G401 (cell line): ENCODE measurements at regions not wholly inside any gene's neighbourhood (a gene's known extent, or its start where the extent isn't known, plus 50 kb on each side); places are given as distances from the start of the nearest gene placed in this dataset.

ENCODE experiments used
- DNase-seq: peaks from one replicate; pipeline ENCODE4 v3.0.0-alpha.2; 2015; ENCODE audit warnings: low spot score
- in situ Hi-C: cut with HindIII; loops from 2 replicates; pipeline ENCODE4 v1.10.0; 2016; ENCODE audit warnings: low sequenced_read_pairs, mixed read lengths

- in situ Hi-C loops: no loop called here
- DNase-seq: no peak
Measured at GRCh38 chr1:234681065-234681464, 71.1 kb upstream of the IRF2BP2 start.

GRCh38 chr1:234680331-234680904 is 70.4 kb upstream of the IRF2BP2 start:
- DNase-seq: no peak
- in situ Hi-C loops: no loop called here

DNA sequence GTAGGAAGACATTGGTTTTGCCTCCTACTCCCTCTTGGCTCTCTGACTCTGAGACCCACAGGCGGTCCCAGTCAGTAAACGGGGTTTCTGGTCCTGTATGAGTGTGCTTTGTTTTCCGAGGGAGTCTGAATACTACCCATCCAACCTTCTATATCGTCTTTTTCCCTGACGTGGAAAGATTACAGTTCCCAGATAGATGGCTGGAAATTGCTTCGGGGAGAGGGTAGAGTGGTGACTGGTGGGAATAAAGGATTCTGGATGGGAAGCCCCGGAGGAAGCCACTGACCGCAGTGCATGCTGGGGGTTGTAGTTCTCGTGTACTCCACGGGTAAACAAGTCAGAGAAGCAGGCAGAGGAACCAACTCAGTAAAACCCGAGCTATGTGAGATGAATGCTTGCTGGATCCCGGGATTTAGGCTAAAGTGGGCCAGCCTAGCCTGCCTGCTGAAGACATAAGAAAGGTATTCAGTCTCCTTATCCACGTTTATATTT is 66.2 kb upstream of the IRF2BP2 start:
- in situ Hi-C loops: no loop called here
- peak; percentile 93 for DNase-seq

- in situ Hi-C loops: no loop called here
- DNase-seq: no peak
Measured at GRCh38 chr1:234675572-234675971, 65.6 kb upstream of the IRF2BP2 start.

GRCh38 chr1:234675006-234675405 is 65.0 kb upstream of the IRF2BP2 start:
- in situ Hi-C loops: no loop called here
- DNase-seq: no peak

- no peak for DNase-seq
- in situ Hi-C loops: no loop called here
Measured at GRCh38 chr1:234674218-234674815, 64.3 kb upstream of the IRF2BP2 start.

- in situ Hi-C loops: no loop called here
- DNase-seq: no peak
Measured at GRCh38 chr1:234672349-234673135, 62.6 kb upstream of the IRF2BP2 start.

DNA sequence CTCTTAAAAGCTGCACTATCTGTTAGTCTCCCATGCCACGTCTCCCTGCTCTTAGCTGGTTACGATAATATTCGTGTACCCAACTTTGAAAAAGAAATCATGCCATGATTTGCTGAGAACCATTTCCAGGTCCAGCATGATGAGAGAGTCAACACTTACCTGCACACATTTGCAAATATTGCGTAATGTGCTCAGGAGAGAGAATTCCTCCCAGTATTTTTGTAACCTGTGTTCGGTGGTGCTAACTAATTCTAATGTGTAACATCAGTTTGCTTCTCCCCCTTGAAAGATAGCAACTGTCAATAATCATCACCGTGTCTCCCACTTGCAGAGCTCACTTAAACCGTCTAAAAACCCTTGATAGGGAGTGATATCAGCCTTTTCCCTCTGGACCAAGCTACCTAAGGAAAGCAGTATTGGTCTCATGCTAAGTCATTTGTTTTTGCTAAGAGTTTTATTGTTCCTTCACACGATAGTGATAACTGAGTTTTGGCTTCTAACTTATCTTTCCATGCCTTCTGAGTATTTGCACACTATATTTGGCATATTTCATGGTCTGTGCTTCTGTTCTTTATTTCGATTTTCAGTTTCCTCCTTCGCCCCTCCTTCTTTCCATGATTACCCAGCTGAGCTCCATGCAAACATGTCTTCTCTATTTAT is 61.1 kb upstream of the IRF2BP2 start:
- in situ Hi-C loops: no loop called here
- DNase-seq: no peak

GRCh38 chr1:234669499-234669898 is 59.5 kb upstream of the IRF2BP2 start:
- DNase-seq: no peak
- in situ Hi-C loops: no loop called here

- DNase-seq: no peak
- in situ Hi-C loops: no loop called here
Measured at GRCh38 chr1:234668577-234668955, 58.6 kb upstream of the IRF2BP2 start.

DNA sequence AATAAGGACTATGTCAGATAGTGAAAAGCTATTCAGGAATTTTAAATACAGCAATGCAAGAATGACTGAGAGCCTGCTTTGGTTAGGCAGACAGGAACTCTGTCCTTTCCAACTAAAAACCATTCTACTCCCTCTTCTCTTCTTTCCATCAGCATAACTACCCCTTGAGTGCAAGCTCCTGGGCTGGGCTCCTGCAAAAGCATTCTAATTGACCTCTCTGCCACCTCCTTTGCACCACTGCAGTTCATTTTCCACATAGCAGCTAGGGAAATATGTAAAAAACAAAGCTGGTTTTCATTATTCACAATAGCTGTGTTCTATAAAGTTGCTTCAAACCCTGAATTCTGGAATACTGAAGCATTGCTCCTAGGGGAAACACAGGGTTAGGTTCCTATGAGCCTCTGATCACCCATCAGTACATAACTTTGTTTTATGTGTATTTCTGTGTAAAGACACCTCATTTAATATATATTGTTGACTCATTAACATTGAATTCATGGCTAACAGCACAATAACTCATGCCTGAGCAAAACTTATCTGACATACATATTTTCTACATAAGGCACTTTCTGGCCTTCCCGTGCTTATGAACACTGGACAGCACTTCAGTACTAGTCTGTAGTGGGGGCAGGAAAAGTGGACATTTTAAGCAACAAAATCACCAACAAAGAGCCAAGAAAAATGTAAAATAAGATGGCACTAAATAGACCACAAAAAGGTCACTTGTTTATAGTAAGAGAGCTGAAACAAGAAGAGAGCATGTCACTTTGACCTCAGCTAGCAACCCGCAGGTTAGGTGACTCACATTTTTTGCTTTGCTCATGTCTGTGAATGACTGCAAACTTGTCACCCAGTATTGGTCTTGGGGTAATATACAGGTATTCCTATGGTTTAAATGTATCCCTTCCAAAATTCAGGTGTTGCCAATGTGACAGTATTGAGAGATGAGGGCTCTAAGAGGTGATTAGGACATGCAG is 57.9 kb upstream of the IRF2BP2 start:
- in situ Hi-C loops: no loop called here
- no peak for DNase-seq

DNA sequence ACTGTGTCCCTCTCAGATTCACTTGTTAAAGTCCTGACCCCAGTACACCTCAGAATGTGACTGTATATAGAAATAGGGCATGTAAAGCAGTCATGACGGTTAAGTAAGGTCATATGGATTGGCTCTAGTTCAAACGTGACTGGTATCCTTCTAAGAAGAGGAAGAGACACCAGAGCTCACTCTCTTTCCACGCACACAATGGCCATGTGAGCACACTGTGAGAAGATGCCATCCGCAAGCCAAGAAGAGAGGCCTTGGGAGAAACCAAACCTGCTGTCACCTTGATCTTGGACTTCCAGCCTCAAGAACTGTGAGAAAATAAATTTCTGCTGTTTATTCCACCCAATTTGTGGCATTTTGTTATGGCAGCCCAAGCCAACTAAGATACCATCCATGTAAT is 56.8 kb upstream of the IRF2BP2 start:
- in situ Hi-C loops: no loop called here

GRCh38 chr1:234665975-234666605 is 56.1 kb upstream of the IRF2BP2 start:
- DNase-seq: no peak

More for the DNA sequence above, 56.8 kb upstream of the IRF2BP2 start:
- DNase-seq: no peak

DNA sequence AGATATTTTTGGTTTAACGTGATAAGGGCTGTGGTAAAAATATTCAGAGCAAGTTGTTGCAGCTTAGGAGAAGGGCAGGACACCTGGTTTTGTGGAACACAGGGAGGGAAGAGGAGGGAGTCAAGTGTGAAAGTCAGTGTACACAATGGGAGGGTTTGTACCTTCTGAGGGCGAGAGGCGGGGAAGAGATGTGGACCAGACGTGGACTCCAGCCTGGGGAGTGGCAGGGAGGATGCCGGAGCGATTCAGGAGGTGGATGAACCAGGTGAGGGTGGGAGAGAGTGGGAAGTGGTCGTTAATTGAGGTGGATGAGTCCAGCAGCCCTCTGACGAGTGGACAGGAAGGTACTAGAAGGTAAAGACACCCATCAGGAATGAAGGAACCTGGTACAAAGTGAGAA is 52.2 kb upstream of the IRF2BP2 start:
- no peak for DNase-seq
- in situ Hi-C loops: no loop called here

More at GRCh38 chr1:234665975-234666605, 56.1 kb upstream of the IRF2BP2 start:
- in situ Hi-C loops: no loop called here

DNA sequence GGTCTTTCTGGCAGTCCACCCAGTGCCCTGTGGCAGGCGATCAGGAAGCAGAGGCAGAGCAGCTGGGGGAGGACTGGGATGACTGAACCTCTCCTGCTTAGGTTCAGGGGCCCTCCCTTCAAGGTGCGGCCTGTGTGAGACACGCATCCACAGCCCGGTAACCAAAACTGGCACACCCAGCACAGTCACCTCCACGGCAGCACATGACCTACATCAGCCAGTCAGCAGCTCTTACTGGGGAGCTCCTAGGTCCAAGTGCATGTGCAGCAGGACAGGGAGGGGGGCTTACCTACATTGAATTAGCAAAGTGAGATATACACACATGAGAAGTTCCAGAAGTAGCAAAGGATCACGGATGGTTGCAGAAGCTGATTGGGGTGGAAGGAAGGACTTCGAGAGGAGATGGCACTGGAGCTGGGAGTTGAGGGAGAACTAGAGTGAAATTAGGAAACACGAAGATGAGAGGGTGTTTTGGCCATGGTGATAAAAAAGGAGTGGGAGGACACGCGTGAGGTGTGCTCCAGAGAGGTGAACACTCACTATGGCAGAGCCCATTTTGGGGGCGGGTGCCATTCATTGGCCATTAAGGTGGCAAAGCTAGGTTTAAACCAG is 51.4 kb upstream of the IRF2BP2 start:
- in situ Hi-C loops: no loop called here

GRCh38 chr1:234660536-234661316 is 50.7 kb upstream of the IRF2BP2 start:
- DNase-seq: no peak
- in situ Hi-C loops: no loop called here

More for the DNA sequence above, 51.4 kb upstream of the IRF2BP2 start:
- DNase-seq: no peak
